ENCODE measurements at regions not wholly inside any gene's neighbourhood (a gene's known extent, or its start where the extent isn't known, plus 50 kb on each side); places are given as distances from the start of the nearest gene placed in this dataset.

GRCh38 chr2:215605214-215605613 is 169.3 kb upstream of the FN1 start:
- DNase-seq (ENCODE audit: low read depth in 2 of 2) = no peak

- DNase-seq (ENCODE audit: low read depth in 2 of 2) = no peak
Measured at GRCh38 chr2:215604606-215605005, 168.7 kb upstream of the FN1 start.

- DNase-seq (ENCODE audit: low read depth in 2 of 2) = no peak
Measured at GRCh38 chr2:215603440-215603839, 167.6 kb upstream of the FN1 start.

- DNase-seq (ENCODE audit: low read depth in 2 of 2) = no peak
Measured at GRCh38 chr2:215602997-215603396, 167.1 kb upstream of the FN1 start.

GRCh38 chr2:215601990-215602721 is 166.3 kb upstream of the FN1 start:
- DNase-seq (ENCODE audit: low read depth in 2 of 2) = peak; percentile 93 to 97

GRCh38 chr2:215601526-215601925 is 165.7 kb upstream of the FN1 start:
- peak; percentile 18 to 57 for DNase-seq (ENCODE audit: low read depth in 2 of 2)

- DNase-seq (ENCODE audit: low read depth in 2 of 2) = no peak
Measured at GRCh38 chr2:215598376-215598975, 162.6 kb upstream of the FN1 start.

- no peak for DNase-seq (ENCODE audit: low read depth in 2 of 2)
Measured at GRCh38 chr2:215597577-215597976, 161.7 kb upstream of the FN1 start.

GRCh38 chr2:215594766-215595165 is 158.9 kb upstream of the FN1 start:
- DNase-seq (ENCODE audit: low read depth in 2 of 2) = peak in 1 of 2 donors; percentile 29

GRCh38 chr2:215590010-215590745 is 154.3 kb upstream of the FN1 start:
- no peak for DNase-seq (ENCODE audit: low read depth in 2 of 2)

GRCh38 chr2:215583881-215584280 is 148.0 kb upstream of the FN1 start:
- no peak for DNase-seq (ENCODE audit: low read depth in 2 of 2)

GRCh38 chr2:215579809-215580208 is 143.9 kb upstream of the FN1 start:
- DNase-seq (ENCODE audit: low read depth in 2 of 2) = no peak

GRCh38 chr2:215577356-215577755 is 141.5 kb upstream of the FN1 start:
- DNase-seq (ENCODE audit: low read depth in 2 of 2) = peak in 1 of 2 donors; percentile 7

- DNase-seq (ENCODE audit: low read depth in 2 of 2) = no peak
Measured at GRCh38 chr2:215576572-215576971, 140.7 kb upstream of the FN1 start.

GRCh38 chr2:215573496-215573895 is 137.6 kb upstream of the FN1 start:
- no peak for DNase-seq (ENCODE audit: low read depth in 2 of 2)

GRCh38 chr2:215572341-215572848 is 136.5 kb upstream of the FN1 start:
- peak; percentile 14 to 43 for DNase-seq (ENCODE audit: low read depth in 2 of 2)

GRCh38 chr2:215571689-215572088 is 135.8 kb upstream of the FN1 start:
- peak; percentile 76 to 89 for DNase-seq (ENCODE audit: low read depth in 2 of 2)

- DNase-seq (ENCODE audit: low read depth in 2 of 2) = no peak
Measured at GRCh38 chr2:215567504-215567903, 131.6 kb upstream of the FN1 start.

GRCh38 chr2:215565897-215566296 is 130.0 kb upstream of the FN1 start:
- no peak for DNase-seq (ENCODE audit: low read depth in 2 of 2)

GRCh38 chr2:215557701-215558100 is 121.8 kb upstream of the FN1 start:
- no peak for DNase-seq (ENCODE audit: low read depth in 2 of 2)

- DNase-seq (ENCODE audit: low read depth in 2 of 2) = no peak
Measured at GRCh38 chr2:215556979-215557378, 121.1 kb upstream of the FN1 start.

Data from dermis microvascular lymphatic vessel endothelial cell (primary cell).